ENCODE measurements at regions not wholly inside any gene's neighbourhood (a gene's known extent, or its start where the extent isn't known, plus 50 kb on each side); places are given as distances from the start of the nearest gene placed in this dataset.

DNA sequence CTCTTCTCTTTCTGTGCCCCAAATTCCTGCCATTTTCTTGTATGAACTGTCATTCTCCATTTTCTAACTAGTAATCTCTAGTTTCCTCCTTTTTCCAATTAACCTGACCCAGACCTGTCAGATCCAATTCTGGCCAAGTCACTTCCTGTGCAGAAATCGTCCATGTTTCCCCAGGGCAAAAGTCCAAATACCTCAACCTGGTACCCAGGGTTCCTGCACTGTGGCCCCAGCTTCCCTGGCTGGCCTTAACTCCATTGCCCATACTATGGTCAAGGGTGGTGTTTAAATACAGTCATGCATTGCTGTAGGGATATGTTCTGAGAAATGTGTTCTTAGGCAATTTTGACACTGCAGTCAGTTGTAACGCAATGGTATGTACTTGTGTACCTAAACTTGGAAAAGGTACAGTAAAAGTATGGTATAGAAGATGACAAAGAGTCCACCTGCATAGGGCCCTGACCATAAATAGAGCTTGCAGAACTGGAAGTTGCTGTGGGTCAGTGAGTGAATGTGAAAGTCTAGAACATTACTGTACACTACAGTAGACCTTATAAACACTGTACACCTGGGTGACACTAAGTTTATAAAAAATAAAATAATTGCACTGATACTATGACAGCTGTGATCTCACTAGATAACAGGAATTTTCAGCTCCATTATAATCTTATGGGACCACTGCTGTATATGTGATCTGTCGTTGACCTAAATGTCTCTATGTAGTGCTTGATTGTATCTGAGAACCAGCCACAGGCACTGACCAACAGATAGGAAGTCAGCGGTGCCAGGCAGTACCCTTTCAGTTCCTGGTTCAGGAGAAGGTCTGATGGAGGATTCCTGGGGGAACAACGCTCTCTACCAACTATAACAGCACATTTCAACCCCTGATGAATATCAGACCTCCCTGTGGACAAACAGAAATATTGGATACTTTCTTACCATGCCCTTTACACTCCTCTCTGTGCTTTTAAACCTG is 336.1 kb upstream of the PROK2 start:
- Histone ChIP-seq H3K27me3 (ENCODE audit: control insufficient read depth, insufficient read depth, low read length) (no peaks in the 10 kb centered on the region), H3K4me1 (ENCODE audit: control insufficient read depth, insufficient read depth, low read length) (no peaks in the 10 kb centered on the region), H3K27ac (ENCODE audit: low read length) (no peak overlapping the region), H3K9me3 (ENCODE audit: control insufficient read depth, low read depth, low read length) (no peaks in the 10 kb centered on the region), H3K36me3 (ENCODE audit: control insufficient read depth, insufficient read depth, low read length) (no peaks in the 10 kb centered on the region), H3K4me3 (ENCODE audit: low read length) (no peak overlapping the region)
- no CpG with 5 or more reads among the region's 5 CpGs for WGBS (ENCODE audit: insufficient coverage, low lambda C conversion rate)
- DNase-seq: peak in 1 of 2 donors; percentile 26

DNA sequence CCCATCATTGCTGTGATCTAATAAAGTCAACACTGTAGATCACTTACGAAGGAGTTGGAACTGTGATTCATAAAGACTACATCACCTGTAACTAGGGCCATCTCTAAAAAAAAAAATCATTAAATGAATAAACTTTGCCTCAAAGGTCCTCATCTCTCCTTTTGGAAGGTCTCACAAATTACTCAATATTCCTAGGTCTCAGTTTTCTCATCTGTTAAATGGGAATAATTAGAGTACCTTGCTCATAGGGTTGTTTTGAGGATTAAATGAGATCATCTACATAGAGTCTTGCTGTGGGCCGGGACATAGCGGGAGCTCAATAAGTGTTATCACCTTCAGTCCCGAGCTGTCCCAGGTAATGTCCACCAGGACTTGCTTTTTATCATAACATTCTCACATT is 335.1 kb upstream of the PROK2 start:
- 100% methylated on average over 1 of the region's 4 CpGs for whole genome bisulfite sequencing (ENCODE audit: insufficient coverage, low lambda C conversion rate)
- Histone ChIP-seq H3K4me3 (ENCODE audit: low read length) (no peak overlapping the region), H3K27ac (ENCODE audit: low read length) (no peak overlapping the region), H3K4me1 (ENCODE audit: control insufficient read depth, insufficient read depth, low read length) (no peaks in the 10 kb centered on the region), H3K9me3 (ENCODE audit: control insufficient read depth, low read depth, low read length) (no peaks in the 10 kb centered on the region), H3K27me3 (ENCODE audit: control insufficient read depth, insufficient read depth, low read length) (no peaks in the 10 kb centered on the region), H3K36me3 (ENCODE audit: control insufficient read depth, insufficient read depth, low read length) (no peaks in the 10 kb centered on the region)
- DNase-seq: no peak

DNA sequence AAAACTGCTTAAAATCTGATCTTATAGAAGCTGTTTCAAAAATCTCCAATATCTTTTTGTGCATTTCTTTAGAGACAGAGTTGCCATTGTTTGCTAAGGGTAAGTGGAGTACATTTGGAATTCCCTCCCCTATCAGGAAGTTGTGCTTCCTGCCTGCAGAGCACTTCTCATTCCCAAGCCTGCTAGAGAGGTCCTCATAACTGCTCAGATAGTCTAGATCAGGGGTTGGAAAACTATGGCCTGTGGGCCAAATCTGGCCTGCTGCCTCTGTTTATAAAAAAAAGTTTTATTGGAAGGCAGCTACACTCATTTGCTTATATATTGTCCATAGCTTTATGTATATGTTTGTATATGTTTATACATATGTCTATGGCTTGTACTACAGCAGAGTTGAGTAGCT is 333.7 kb upstream of the PROK2 start:
- Histone ChIP-seq H3K27me3 (ENCODE audit: control insufficient read depth, insufficient read depth, low read length) (no peaks in the 10 kb centered on the region), H3K4me1 (ENCODE audit: control insufficient read depth, insufficient read depth, low read length) (no peaks in the 10 kb centered on the region), H3K27ac (ENCODE audit: low read length) (no peak overlapping the region), H3K9me3 (ENCODE audit: control insufficient read depth, low read depth, low read length) (no peaks in the 10 kb centered on the region), H3K36me3 (ENCODE audit: control insufficient read depth, insufficient read depth, low read length) (no peaks in the 10 kb centered on the region), H3K4me3 (ENCODE audit: low read length) (no peak overlapping the region)
- DNase-seq: no peak

DNA sequence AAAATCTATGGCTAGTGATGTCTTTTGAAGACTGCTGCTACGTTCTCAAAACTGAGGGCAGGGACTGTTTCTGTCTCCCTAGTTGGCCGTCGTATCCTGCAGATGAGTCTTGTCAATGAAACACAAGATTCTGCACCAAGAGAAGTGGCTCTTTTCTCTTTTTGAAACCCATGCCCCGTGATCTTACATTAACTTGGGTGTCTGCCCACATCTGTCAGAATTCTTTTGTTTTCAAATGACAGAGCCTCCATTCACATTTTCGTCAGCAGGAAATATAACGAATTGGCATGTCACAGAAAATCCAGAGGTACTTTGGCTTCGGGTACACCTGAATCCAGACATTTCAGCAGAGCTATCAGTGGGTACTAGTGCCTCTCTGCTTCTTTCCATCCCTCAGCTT is 331.3 kb upstream of the PROK2 start:
- no peak overlapping the region for H3K4me3 ChIP-seq (ENCODE audit: low read length)
- 83% methylated on average over 2 of the region's 7 CpGs for WGBS (ENCODE audit: insufficient coverage, low lambda C conversion rate)
- no peaks in the 10 kb centered on the region for H3K9me3 ChIP-seq (ENCODE audit: control insufficient read depth, low read depth, low read length)

DNA sequence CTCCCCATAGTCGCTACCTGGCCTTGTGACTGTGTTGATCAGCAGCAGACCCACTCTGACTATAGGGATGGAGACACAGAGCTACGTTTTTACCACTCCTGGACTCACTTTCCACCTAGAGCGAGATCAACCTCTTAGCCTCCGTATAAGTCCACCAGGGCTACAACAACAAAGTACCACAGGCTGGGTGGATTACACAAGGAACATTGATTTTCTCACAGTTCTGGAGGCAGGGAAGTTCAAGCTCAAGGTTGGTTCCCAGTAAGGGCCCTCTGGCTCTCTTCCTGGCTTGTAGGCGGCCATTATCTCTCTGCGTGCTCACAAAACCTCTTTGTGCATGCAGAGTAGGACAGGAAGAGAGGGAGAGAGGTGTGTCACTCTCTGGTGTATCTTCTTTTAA is 330.4 kb upstream of the PROK2 start:
- no peaks in the 10 kb centered on the region for H3K36me3 ChIP-seq (ENCODE audit: control insufficient read depth, insufficient read depth, low read length)
- no peak overlapping the region for H3K4me3 ChIP-seq (ENCODE audit: low read length)
- no peak for DNase-seq
- no peaks in the 10 kb centered on the region for H3K4me1 ChIP-seq (ENCODE audit: control insufficient read depth, insufficient read depth, low read length)
- H3K27ac ChIP-seq (ENCODE audit: low read length): no peak overlapping the region
- H3K9me3 ChIP-seq (ENCODE audit: control insufficient read depth, low read depth, low read length): no peaks in the 10 kb centered on the region
- H3K27me3 ChIP-seq (ENCODE audit: control insufficient read depth, insufficient read depth, low read length): no peaks in the 10 kb centered on the region
- no CpG with 5 or more reads among the region's 6 CpGs for WGBS (ENCODE audit: insufficient coverage, low lambda C conversion rate)

More for the DNA sequence above, 331.3 kb upstream of the PROK2 start:
- Histone ChIP-seq H3K27ac (ENCODE audit: low read length) (no peak overlapping the region), H3K27me3 (ENCODE audit: control insufficient read depth, insufficient read depth, low read length) (no peaks in the 10 kb centered on the region), H3K36me3 (ENCODE audit: control insufficient read depth, insufficient read depth, low read length) (no peaks in the 10 kb centered on the region), H3K4me1 (ENCODE audit: control insufficient read depth, insufficient read depth, low read length) (no peaks in the 10 kb centered on the region)
- no peak for DNase-seq

DNA sequence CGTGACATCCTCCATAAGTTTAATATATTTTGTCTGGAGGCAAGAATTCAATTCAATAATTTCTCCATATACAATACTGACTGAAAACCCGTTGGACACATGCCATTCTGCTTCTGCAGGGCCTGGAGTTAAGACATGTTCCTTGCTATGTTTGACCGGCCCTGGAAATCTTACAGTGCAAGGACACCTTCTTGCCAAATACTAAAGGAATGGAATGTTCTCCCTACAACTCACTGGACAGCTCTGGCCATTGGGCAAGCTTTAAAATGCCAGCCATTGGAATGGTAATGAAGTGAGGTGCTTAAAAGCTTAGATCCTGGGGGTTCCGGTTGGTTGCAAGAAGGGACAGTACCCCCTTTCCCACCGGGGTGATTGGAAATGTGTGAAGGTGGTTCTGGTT is 329.8 kb upstream of the PROK2 start:
- Histone ChIP-seq H3K4me1 (ENCODE audit: control insufficient read depth, insufficient read depth, low read length) (no peaks in the 10 kb centered on the region), H3K36me3 (ENCODE audit: control insufficient read depth, insufficient read depth, low read length) (no peaks in the 10 kb centered on the region), H3K4me3 (ENCODE audit: low read length) (no peak overlapping the region), H3K27me3 (ENCODE audit: control insufficient read depth, insufficient read depth, low read length) (no peaks in the 10 kb centered on the region), H3K27ac (ENCODE audit: low read length) (no peak overlapping the region), H3K9me3 (ENCODE audit: control insufficient read depth, low read depth, low read length) (no peaks in the 10 kb centered on the region)
- no peak for DNase-seq
- WGBS (ENCODE audit: insufficient coverage, low lambda C conversion rate): no CpG with 5 or more reads among the region's 5 CpGs

DNA sequence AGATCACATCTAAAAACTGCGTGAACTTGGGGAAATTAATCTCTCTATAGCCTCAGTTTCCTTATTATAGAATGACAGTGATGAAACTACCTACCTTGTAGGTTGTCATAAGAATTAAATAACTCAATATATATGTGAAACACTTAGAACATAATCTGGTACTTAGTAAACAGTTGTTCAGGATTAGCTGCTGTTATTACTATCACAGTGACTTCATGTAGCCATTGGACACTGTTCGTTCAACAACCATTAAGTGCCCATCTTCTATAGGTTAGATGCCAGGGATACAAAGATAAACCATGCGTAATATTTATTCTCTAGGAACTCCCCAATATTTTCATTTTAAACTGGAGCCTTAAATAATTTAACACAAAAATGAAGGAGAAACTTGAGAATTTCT is 329.0 kb upstream of the PROK2 start:
- H3K36me3 ChIP-seq (ENCODE audit: control insufficient read depth, insufficient read depth, low read length): no peaks in the 10 kb centered on the region
- H3K9me3 ChIP-seq (ENCODE audit: control insufficient read depth, low read depth, low read length): no peaks in the 10 kb centered on the region
- no peaks in the 10 kb centered on the region for H3K27me3 ChIP-seq (ENCODE audit: control insufficient read depth, insufficient read depth, low read length)
- H3K27ac ChIP-seq (ENCODE audit: low read length): no peak overlapping the region
- no peak overlapping the region for H3K4me3 ChIP-seq (ENCODE audit: low read length)
- no peaks in the 10 kb centered on the region for H3K4me1 ChIP-seq (ENCODE audit: control insufficient read depth, insufficient read depth, low read length)
- no peak for DNase-seq
- 80% methylated on average over 1 of the region's 3 CpGs for WGBS (ENCODE audit: insufficient coverage, low lambda C conversion rate)

DNA sequence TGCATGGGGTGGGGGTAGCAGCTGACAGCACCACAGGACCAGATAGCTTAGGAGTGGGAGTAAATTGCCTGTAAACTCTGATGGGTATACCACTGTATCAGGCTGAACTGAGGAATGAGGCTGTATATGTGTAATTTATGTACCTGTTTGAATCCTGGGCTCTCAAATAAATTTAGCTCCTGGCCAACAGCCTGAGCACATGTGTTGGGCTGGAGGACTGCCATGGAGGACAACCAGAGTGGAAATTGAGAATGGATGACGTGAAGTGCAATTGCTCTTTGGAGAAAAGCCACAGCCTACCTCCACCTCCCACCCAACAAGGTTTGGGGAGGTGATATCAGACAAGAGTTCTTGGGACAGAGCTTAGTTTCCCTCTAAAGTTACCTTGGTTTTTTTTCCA is 328.6 kb upstream of the PROK2 start:
- DNase-seq: no peak
- Histone ChIP-seq H3K4me1 (ENCODE audit: control insufficient read depth, insufficient read depth, low read length) (no peaks in the 10 kb centered on the region), H3K4me3 (ENCODE audit: low read length) (no peak overlapping the region), H3K27ac (ENCODE audit: low read length) (no peak overlapping the region), H3K36me3 (ENCODE audit: control insufficient read depth, insufficient read depth, low read length) (no peaks in the 10 kb centered on the region), H3K27me3 (ENCODE audit: control insufficient read depth, insufficient read depth, low read length) (no peaks in the 10 kb centered on the region), H3K9me3 (ENCODE audit: control insufficient read depth, low read depth, low read length) (no peaks in the 10 kb centered on the region)
- no CpG with 5 or more reads among the region's 1 CpG for WGBS (ENCODE audit: insufficient coverage, low lambda C conversion rate)

DNA sequence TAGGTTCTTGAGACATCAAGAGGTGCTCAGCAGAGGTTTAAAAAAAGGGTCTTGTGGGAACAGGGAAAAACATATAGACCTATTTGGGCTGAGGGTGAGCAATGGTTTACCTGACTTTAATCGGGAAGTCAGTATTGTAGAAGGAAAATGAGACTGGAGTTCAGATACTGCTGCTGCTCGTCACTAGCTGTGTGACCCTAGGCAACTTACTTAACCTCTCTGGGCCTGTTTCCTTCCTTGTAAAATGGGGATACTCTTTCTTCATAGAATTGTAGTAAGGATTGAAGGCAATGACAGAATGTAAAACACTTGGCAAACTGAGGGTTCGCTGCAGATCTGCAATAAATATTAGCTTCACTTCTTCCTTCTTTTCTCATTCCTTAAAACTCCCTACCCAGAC is 327.5 kb upstream of the PROK2 start:
- no peak for DNase-seq
- H3K4me1 ChIP-seq (ENCODE audit: control insufficient read depth, insufficient read depth, low read length): no peaks in the 10 kb centered on the region
- H3K27ac ChIP-seq (ENCODE audit: low read length): no peak overlapping the region
- H3K4me3 ChIP-seq (ENCODE audit: low read length): no peak overlapping the region
- no peaks in the 10 kb centered on the region for H3K27me3 ChIP-seq (ENCODE audit: control insufficient read depth, insufficient read depth, low read length)
- WGBS (ENCODE audit: insufficient coverage, low lambda C conversion rate): 100% methylated on average over 1 of the region's 3 CpGs
- no peaks in the 10 kb centered on the region for H3K36me3 ChIP-seq (ENCODE audit: control insufficient read depth, insufficient read depth, low read length)
- no peaks in the 10 kb centered on the region for H3K9me3 ChIP-seq (ENCODE audit: control insufficient read depth, low read depth, low read length)

DNA sequence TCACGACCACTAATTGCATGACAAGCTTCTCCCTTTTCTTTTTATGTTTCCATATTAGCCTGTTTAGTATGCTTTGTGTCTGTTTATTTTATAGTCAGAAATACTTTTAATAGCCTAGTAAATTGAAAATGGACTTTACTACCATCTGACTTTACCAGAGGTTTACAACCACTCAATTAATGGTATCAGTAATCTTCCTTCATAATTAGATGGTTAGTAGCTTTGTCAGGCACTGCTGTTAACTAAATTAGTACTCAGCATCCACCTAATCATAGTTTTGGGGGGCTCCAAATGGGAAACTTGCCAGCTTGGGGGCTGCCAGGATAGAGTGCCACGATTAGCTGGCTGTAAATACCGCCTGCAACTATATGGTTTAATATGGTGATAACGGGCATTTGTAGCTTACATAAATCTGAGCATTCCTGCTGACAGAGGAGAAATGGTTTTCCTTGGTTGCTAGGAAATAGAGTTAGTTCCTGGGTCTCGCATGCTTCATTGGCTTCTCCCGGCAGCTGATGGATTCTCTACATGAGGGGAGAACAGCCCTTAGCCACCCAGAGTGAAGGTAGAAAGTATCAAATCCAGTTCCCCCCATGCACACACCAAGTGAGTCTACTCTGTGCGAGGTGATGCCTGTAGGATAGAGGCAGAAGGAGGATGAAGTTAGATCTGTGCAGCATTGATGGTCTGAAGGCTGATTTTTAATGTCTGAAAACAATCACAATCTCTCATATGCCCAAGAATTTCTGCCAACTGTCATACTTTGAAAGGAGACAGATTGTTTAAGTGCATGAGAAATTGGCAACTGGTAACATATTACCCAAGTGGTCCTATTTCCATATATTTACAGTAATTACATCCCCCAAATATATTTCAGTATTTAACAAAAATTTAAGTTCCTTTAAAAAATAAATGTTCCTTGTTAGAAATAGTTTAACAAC is 326.6 kb upstream of the PROK2 start:
- no peaks in the 10 kb centered on the region for H3K4me1 ChIP-seq (ENCODE audit: control insufficient read depth, insufficient read depth, low read length)
- H3K4me3 ChIP-seq (ENCODE audit: low read length): no peak overlapping the region
- no peak overlapping the region for H3K27ac ChIP-seq (ENCODE audit: low read length)
- no peaks in the 10 kb centered on the region for H3K27me3 ChIP-seq (ENCODE audit: control insufficient read depth, insufficient read depth, low read length)
- H3K36me3 ChIP-seq (ENCODE audit: control insufficient read depth, insufficient read depth, low read length): no peaks in the 10 kb centered on the region
- DNase-seq: peak in 1 of 2 donors; percentile 25
- WGBS (ENCODE audit: insufficient coverage, low lambda C conversion rate): no CpG with 5 or more reads among the region's 7 CpGs
- H3K9me3 ChIP-seq (ENCODE audit: control insufficient read depth, low read depth, low read length): no peaks in the 10 kb centered on the region
